KMS-11 (cell line): ENCODE measurements at regions not wholly inside any gene's neighbourhood (a gene's known extent, or its start where the extent isn't known, plus 50 kb on each side); places are given as distances from the start of the nearest gene placed in this dataset.
A peak's percentile ranks its signal among the peaks of the same experiment; 100 is the strongest.

Source experiments
- H2AFZ ChIP-seq: fragments of 200-600 bp; sonication (generic); 2 replicates; pipeline ENCODE4 v1.6.1; 2016; ENCODE audit warnings: antibody characterized with exemption, mixed run types, low read depth
- H3K27ac ChIP-seq: fragments of 200-600 bp; sonication (generic); 2 replicates; pipeline ENCODE4 v1.6.1; 2016; ENCODE audit warnings: mild to moderate bottlenecking, mixed run types
- H3K27me3 ChIP-seq: fragments of 200-600 bp; sonication (generic); 2 replicates; pipeline ENCODE4 v1.6.1; 2017; ENCODE audit warnings: mild to moderate bottlenecking, low read depth, mixed run types, moderate library complexity; ENCODE audit not compliant: insufficient read depth
- H3K36me3 ChIP-seq: fragments of 200-600 bp; sonication (generic); 2 replicates; pipeline ENCODE4 v1.6.1; 2017; ENCODE audit warnings: mild to moderate bottlenecking, mixed run types; ENCODE audit not compliant: insufficient read depth
- H3K4me1 ChIP-seq: fragments of 200-600 bp; sonication (generic); 2 replicates; pipeline ENCODE4 v1.6.1; 2016; ENCODE audit warnings: mild to moderate bottlenecking, low read depth, mixed run types; ENCODE audit not compliant: poor library complexity, severe bottlenecking
- H3K4me2 ChIP-seq: fragments of 200-600 bp; sonication (generic); 2 replicates; pipeline ENCODE4 v1.7.0; 2016; ENCODE audit warnings: mild to moderate bottlenecking, mixed run types
- H3K4me3 ChIP-seq: fragments of 200-600 bp; sonication (generic); IDR thresholded peaks from 2 replicates; pipeline ENCODE4 v1.6.1; 2017; ENCODE audit warnings: low read depth, low read length, mixed read lengths; ENCODE audit not compliant: insufficient read depth
- H3K79me2 ChIP-seq: fragments of 200-600 bp; sonication (generic); 2 replicates; pipeline ENCODE4 v1.6.1; 2016; ENCODE audit warnings: low read depth, mixed run types; ENCODE audit not compliant: insufficient read depth
- H3K9ac ChIP-seq: fragments of 200-600 bp; sonication (generic); 2 replicates; pipeline ENCODE4 v1.6.1; 2016; ENCODE audit warnings: mild to moderate bottlenecking, mixed run types
- H4K20me1 ChIP-seq: fragments of 200-600 bp; sonication (generic); 2 replicates; pipeline ENCODE4 v1.6.1; 2016; ENCODE audit warnings: mild to moderate bottlenecking, mixed run types; ENCODE audit not compliant: insufficient read depth
- TF ChIP-seq, protein P1 (sequence below): fragments of 200-600 bp; sonication (generic); conservative IDR thresholded peaks from 2 replicates; pipeline ENCODE4 v1.6.1; 2017; ENCODE audit warnings: low read depth, mild to moderate bottlenecking, antibody characterized with exemption, low read length, moderate library complexity, mixed read lengths

DNA sequence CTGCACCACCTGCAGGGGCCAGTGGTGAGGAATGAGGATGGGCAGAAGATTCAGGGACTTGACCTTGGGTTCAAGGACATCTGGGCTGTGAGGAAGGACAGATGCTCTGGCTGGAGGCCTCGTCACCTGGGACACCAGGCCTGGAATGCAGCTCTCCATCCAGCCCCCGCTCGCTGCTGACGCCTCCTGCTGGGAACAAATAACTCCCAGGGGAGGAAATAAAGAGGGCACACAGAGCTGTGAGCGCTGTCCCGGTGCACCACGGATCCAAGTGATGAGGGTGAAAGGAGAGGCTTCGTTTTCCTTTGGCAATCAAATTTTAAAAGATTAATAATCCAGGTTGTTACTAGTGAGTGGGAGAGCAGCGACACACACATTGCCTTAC, 368.0 kb upstream of the MYT1L start:
- H3K79me2 ChIP-seq = no peaks in the 10 kb centered on the region
- H3K4me3 ChIP-seq = no peak overlapping the region
- H3K36me3 ChIP-seq = no peaks in the 10 kb centered on the region
- no peak overlapping the region for H2AFZ ChIP-seq
- no peak overlapping the region for H3K4me2 ChIP-seq
- no peaks in the 10 kb centered on the region for H4K20me1 ChIP-seq
- H3K4me1 ChIP-seq = no peaks in the 10 kb centered on the region
- H3K9ac ChIP-seq = no peak overlapping the region
- H3K27me3 ChIP-seq = no peaks in the 10 kb centered on the region
- TF ChIP-seq, protein P1, sequence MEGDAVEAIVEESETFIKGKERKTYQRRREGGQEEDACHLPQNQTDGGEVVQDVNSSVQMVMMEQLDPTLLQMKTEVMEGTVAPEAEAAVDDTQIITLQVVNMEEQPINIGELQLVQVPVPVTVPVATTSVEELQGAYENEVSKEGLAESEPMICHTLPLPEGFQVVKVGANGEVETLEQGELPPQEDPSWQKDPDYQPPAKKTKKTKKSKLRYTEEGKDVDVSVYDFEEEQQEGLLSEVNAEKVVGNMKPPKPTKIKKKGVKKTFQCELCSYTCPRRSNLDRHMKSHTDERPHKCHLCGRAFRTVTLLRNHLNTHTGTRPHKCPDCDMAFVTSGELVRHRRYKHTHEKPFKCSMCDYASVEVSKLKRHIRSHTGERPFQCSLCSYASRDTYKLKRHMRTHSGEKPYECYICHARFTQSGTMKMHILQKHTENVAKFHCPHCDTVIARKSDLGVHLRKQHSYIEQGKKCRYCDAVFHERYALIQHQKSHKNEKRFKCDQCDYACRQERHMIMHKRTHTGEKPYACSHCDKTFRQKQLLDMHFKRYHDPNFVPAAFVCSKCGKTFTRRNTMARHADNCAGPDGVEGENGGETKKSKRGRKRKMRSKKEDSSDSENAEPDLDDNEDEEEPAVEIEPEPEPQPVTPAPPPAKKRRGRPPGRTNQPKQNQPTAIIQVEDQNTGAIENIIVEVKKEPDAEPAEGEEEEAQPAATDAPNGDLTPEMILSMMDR = no peak
- no peak overlapping the region for H3K27ac ChIP-seq

DNA sequence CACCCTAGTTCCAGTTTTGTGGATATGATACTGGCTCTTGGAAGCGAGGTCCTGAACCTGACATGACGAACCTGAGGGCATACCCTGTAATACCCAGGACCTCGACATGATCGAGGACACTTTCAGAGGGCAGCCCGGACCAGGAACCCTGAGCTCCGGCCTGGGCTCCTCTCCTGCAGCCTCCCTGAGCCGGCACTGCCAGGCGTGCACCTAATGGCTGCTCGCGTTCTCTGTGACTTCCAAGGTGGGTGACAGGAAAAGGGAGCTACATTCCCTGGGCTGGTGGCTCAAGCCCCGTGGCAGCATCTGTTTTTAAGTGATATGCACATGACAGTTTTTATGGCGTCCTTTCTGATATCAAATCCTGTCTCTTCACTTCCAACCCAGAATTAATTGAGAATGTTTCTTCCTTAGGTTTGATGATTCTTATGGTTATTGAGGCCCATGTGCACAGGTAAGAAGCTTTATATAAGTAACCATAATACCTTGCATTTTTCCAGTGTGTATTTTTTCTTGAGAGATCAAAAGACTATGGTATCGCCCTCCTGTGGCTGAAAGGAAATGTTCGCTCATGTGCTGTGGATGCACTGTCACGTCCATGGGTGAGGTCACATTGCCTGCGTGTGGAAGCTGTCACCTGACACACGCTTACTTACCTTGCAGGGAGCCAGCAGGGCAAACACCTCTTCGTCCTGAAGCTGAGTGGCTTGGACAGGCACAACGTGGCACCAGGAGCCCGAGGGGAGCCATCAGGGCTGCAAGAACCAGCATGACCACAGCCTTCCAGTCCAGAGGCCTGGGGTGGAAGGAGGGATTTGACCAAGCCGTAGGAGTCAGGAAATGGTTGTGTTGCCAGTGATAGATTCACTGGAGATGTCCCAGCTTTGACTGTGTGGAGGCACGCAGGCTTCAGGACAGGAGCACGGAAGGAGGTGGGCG, 367.4 kb upstream of the MYT1L start:
- H3K27me3 ChIP-seq = no peaks in the 10 kb centered on the region
- H3K4me2 ChIP-seq = no peak overlapping the region
- H2AFZ ChIP-seq = no peak overlapping the region
- no peaks in the 10 kb centered on the region for H3K79me2 ChIP-seq
- H3K4me3 ChIP-seq = no peak overlapping the region
- no peak overlapping the region for H3K27ac ChIP-seq
- TF ChIP-seq, protein P1 = 0 out of 2 replicates have a peak, but pooled peaks have one; percentile 14
- H3K36me3 ChIP-seq = no peaks in the 10 kb centered on the region
- no peak overlapping the region for H3K9ac ChIP-seq
- no peaks in the 10 kb centered on the region for H3K4me1 ChIP-seq
- H4K20me1 ChIP-seq = no peaks in the 10 kb centered on the region

DNA sequence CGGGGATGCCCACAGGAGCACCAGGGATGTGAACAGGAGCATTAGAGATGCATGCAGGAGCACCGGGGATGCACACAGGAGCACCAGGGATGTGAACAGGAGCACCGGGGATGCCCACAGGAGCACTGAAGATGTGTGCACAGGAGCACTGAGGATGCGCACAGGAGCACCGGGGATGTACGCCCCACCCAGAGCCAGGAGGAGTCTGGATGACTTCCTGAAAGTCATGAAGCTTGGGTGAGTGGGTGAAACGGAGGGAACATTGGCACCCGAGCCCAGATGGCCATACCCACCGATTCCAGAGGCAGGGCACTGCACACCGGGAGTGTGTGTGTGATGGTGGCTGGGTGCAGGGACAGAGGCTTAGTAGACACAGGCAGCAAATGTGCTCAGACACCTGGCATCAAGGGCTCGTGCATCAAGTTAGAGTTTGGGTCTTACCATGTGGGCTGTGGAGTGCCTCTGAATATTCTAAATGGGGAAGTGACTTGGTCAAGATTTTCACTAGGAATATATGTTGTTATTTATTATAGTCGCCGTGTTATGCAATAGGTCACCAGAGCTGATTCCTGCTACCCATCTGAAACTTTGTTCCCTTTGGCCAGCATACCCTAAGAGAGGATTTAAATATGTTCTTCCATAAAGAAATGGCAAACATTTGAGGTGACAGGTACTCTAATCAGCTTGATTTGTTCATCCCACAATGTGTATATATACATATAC, 365.8 kb upstream of the MYT1L start:
- Histone ChIP-seq H3K4me3 (no peak overlapping the region), H3K79me2 (no peaks in the 10 kb centered on the region), H2AFZ (no peak overlapping the region), H3K4me1 (no peaks in the 10 kb centered on the region), H4K20me1 (no peaks in the 10 kb centered on the region), H3K27ac (no peak overlapping the region), H3K4me2 (no peak overlapping the region), H3K9ac (no peak overlapping the region), H3K27me3 (no peaks in the 10 kb centered on the region), H3K36me3 (no peaks in the 10 kb centered on the region)
- TF ChIP-seq, protein P1 = no peak

DNA sequence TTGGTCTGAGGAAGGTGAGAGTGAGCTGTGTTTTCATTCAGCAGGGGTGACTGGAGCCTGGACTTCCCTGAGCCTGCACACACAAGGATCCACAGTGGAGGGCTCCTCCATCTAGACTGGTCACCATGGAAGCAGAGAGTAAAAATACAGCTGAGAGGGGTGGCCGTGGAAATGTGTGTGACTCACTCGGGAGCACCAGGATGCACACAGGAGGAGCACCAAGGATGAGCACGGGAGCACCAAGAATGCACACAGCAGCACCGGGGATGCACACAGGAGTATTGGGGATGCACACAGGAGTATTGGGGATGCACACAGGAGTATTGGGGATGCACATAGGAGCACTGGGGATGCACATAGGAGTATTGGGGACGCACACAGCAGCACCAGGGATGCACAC, 365.2 kb upstream of the MYT1L start:
- no peak overlapping the region for H2AFZ ChIP-seq
- H3K36me3 ChIP-seq = no peaks in the 10 kb centered on the region
- H3K4me3 ChIP-seq = no peak overlapping the region
- H3K4me2 ChIP-seq = no peak overlapping the region
- no peaks in the 10 kb centered on the region for H3K4me1 ChIP-seq
- no peak overlapping the region for H3K9ac ChIP-seq
- H3K27me3 ChIP-seq = no peaks in the 10 kb centered on the region
- TF ChIP-seq, protein P1 = no peak
- H3K27ac ChIP-seq = no peak overlapping the region
- no peaks in the 10 kb centered on the region for H4K20me1 ChIP-seq
- H3K79me2 ChIP-seq = no peaks in the 10 kb centered on the region
